HepG2 (cell line): ENCODE measurements at regions not wholly inside any gene's neighbourhood (a gene's known extent, or its start where the extent isn't known, plus 50 kb on each side); places are given as distances from the start of the nearest gene placed in this dataset.

Source experiments
- ATAC-seq: fragments of 200-7000 bp; cut with Tn5 transposase; 3 replicates; pipeline ENCODE4 v1.9.1; 2020; ENCODE audit warnings: mild to moderate bottlenecking, moderate library complexity
- BruUV-seq: library from RNA; stranded (reverse); fragments of 400-500 nt; replicated peaks from 2 replicates; lab custom pipeline; 2021; lab: Mats Ljungman, UMichigan
- CTCF ChIA-PET: fragments of 300-600 bp; formaldehyde crosslinking; extraction: SDS; loops from one replicate; lab custom pipeline; 2021; ENCODE audit warnings: low total read pairs, inconsistent platforms, low intra/inter-chr PET ratio; lab: Yijun Ruan, JAX
- POLR2A ChIA-PET: fragments of 350-600 bp; sonication (Branson Sonifier 250); formaldehyde crosslinking; loops from one replicate; lab custom pipeline; 2020; ENCODE audit warnings: antibody characterized with exemption, inconsistent platforms; lab: Yijun Ruan, JAX
- DNase-seq: peaks from one replicate; pipeline ENCODE4 v3.0.0-alpha.2; 2015; ENCODE audit warnings: low spot score
- FAIRE-seq: peaks from 3 replicates; lab custom pipeline; 2011; peaks lifted over from hg19 to GRCh38; lab: Jason Lieb, UNC
- H2AFZ ChIP-seq: one replicate; pipeline ENCODE4 v1.6.1; 2011; ENCODE audit warnings: low read length, inconsistent platforms
- H3K27ac ChIP-seq: fragments of 300-600 bp; 3 replicates; pipeline ENCODE4 v1.8.0; 2011; ENCODE audit warnings: mixed run types, mild to moderate bottlenecking, mixed read lengths, low read length, inconsistent platforms; ENCODE audit not compliant: insufficient read depth; ENCODE audit errors: extremely low read length
- H3K27me3 ChIP-seq, 2 experiments: fragments of 200-600 bp in 1 of 2; 2 replicates in 1 of 2; 3 replicates in 1 of 2; pipeline versions ENCODE4 v1.6.0 to v1.8.0; 2011; ENCODE audit warnings: low read length in 2 of 2, mild to moderate bottlenecking in 2 of 2, moderate library complexity in 2 of 2, inconsistent platforms in 1 of 2; ENCODE audit not compliant: insufficient read depth in 2 of 2, control insufficient read depth in 1 of 2
- H3K36me3 ChIP-seq, 2 experiments: fragments of 200-600 bp in 1 of 2; replicated peaks in 1 of 2; 2 replicates in 1 of 2; 3 replicates in 1 of 2; pipeline versions ENCODE4 v1.5.1 to v1.8.0; 2011; ENCODE audit warnings: low read length in 2 of 2, inconsistent platforms in 1 of 2; ENCODE audit not compliant: insufficient read depth in 2 of 2, control insufficient read depth in 1 of 2
- H3K4me1 ChIP-seq: 2 replicates; pipeline ENCODE4 v1.5.1; 2012; ENCODE audit warnings: low read length, inconsistent platforms; ENCODE audit not compliant: insufficient read depth
- H3K4me2 ChIP-seq: 2 replicates; pipeline ENCODE4 v1.6.0; 2011; ENCODE audit warnings: low read depth, low read length, inconsistent platforms
- H3K4me3 ChIP-seq, 3 experiments: fragments of 200-600 bp in 1 of 3; sonication (generic), shearing (Covaris generic) in 1 of 3; replicated peaks in 1 of 3; 2 replicates each; pipeline ENCODE4 v1.5.1; 2011 to 2016; ENCODE audit warnings: low read length in 3 of 3, inconsistent platforms in 2 of 3, low read depth in 2 of 3, mild to moderate bottlenecking in 2 of 3, control low read depth in 1 of 3, mixed read lengths in 1 of 3; ENCODE audit not compliant: insufficient read depth in 1 of 3
- H3K79me2 ChIP-seq: one replicate; pipeline ENCODE4 v1.6.1; 2011; ENCODE audit warnings: low read length, inconsistent platforms; ENCODE audit not compliant: insufficient read depth
- H3K9ac ChIP-seq: 2 replicates; pipeline ENCODE4 v1.6.0; 2011; ENCODE audit warnings: mild to moderate bottlenecking, low read depth, low read length, inconsistent platforms; ENCODE audit not compliant: insufficient read depth
- H3K9me3 ChIP-seq: 2 replicates; pipeline ENCODE4 v1.5.1; 2012; ENCODE audit warnings: mild to moderate bottlenecking, low read length
- H4K20me1 ChIP-seq: 2 replicates; pipeline ENCODE4 v1.6.0; 2011; ENCODE audit warnings: inconsistent platforms, mild to moderate bottlenecking, low read length, moderate library complexity; ENCODE audit not compliant: insufficient read depth
- AKNA ChIP-seq: sonication (generic); formaldehyde crosslinking; IDR thresholded peaks from 2 replicates; pipeline ENCODE4 v1.4.0; 2020; ENCODE audit warnings: missing genetic modification reagents, borderline replicate concordance
- ATF1 ChIP-seq: IDR thresholded peaks from 2 replicates; pipeline ENCODE4 v1.6.1; 2016; ENCODE audit warnings: mild to moderate bottlenecking, control low read depth
- GPN1 ChIP-seq: sonication (generic); formaldehyde crosslinking; IDR thresholded peaks from 2 replicates; pipeline ENCODE4 v1.5.1; 2020; ENCODE audit warnings: missing genetic modification reagents, borderline replicate concordance
- HNF1A ChIP-seq, 2 experiments: sonication (generic) in 1 of 2; formaldehyde crosslinking in 1 of 2; IDR thresholded peaks; 2 replicates each; pipeline versions ENCODE4 v1.4.0 to v1.6.1; 2016 to 2020; ENCODE audit warnings: borderline replicate concordance in 1 of 2, low read depth in 1 of 2, mild to moderate bottlenecking in 1 of 2, missing genetic modification reagents in 1 of 2
- NFRKB ChIP-seq: fragments of 450-650 bp; IDR thresholded peaks from 2 replicates; pipeline ENCODE4 v1.6.1; 2017
- NR0B2 ChIP-seq: sonication (generic); formaldehyde crosslinking; IDR thresholded peaks from 2 replicates; pipeline ENCODE4 v1.4.0; 2020; ENCODE audit warnings: mild to moderate bottlenecking, missing genetic modification reagents
- SIN3B ChIP-seq: fragments of 150-350 bp; IDR thresholded peaks from 2 replicates; pipeline ENCODE4 v1.6.1; 2014; ENCODE audit warnings: low read length
- SMC3 ChIP-seq: IDR thresholded peaks from 2 replicates; pipeline ENCODE4 v1.6.1; 2011; ENCODE audit warnings: low read length, improper control_type of control experiment
- SP140L ChIP-seq: sonication (generic); formaldehyde crosslinking; IDR thresholded peaks from 2 replicates; pipeline ENCODE4 v1.4.0; 2020; ENCODE audit warnings: missing genetic modification reagents, borderline replicate concordance
- SP4 ChIP-seq: sonication (generic); formaldehyde crosslinking; IDR thresholded peaks from 2 replicates; pipeline ENCODE4 v1.8.1; 2023; ENCODE audit warnings: mild to moderate bottlenecking, missing genetic modification reagents
- ZBTB4 ChIP-seq: sonication (generic); formaldehyde crosslinking; IDR thresholded peaks from 2 replicates; pipeline ENCODE4 v1.4.0; 2020; ENCODE audit warnings: missing genetic modification reagents, mild to moderate bottlenecking, borderline replicate concordance
- ZBTB7A ChIP-seq: sonication (generic); formaldehyde crosslinking; IDR thresholded peaks from 2 replicates; pipeline ENCODE4 v1.8.0; 2022; ENCODE audit warnings: mild to moderate bottlenecking, missing genetic modification reagents
- ZNF644 ChIP-seq: IDR thresholded peaks from 2 replicates; pipeline ENCODE4 v1.6.1; 2016; ENCODE audit warnings: low read depth
- WGBS: methylation state at CpG from one replicate; pipeline ENCODE4 v1.1.6; 2017; ENCODE audit warnings: low lambda C conversion rate; 5-methylcytosine and 5-hydroxymethylcytosine counted together
- in situ Hi-C: cut with HindIII; loops from 2 replicates; pipeline ENCODE4 v1.10.0; 2017; ENCODE audit warnings: low pct_unique_long_range_greater_than_20kb; ENCODE audit not compliant: extremely low pct_ligation_motif_present
- intact Hi-C: fragments of 100-400 bp; cut with micrococcal nuclease; formaldehyde crosslinking; loops from one replicate; pipeline ENCODE4 v1.10.0; 2022; ENCODE audit not compliant: unreplicated experiment

GRCh38 chr13:82438320-82438719 lies 1444.0 kb downstream of the SLITRK1 start:
- H4K20me1 ChIP-seq, result no peaks in the 10 kb centered on the region
- no peak overlapping the region for H3K4me3 ChIP-seq
- intact Hi-C loops, result no loop called here
- no peaks in the 10 kb centered on the region for H3K36me3 ChIP-seq
- POLR2A ChIA-PET, result no interaction called here
- no peak overlapping the region for H3K4me2 ChIP-seq
- no peaks in the 10 kb centered on the region for H3K4me1 ChIP-seq
- peaks cover 33% of the 10 kb centered on the region for H3K9me3 ChIP-seq
- H3K79me2 ChIP-seq, result no peaks in the 10 kb centered on the region
- no peak overlapping the region for H3K27ac ChIP-seq
- DNase-seq (no peak), ATAC-seq (no peak), FAIRE-seq (no peak)
- H3K9ac ChIP-seq, result no peak overlapping the region
- no TSS peak for BruUV-seq
- whole genome bisulfite sequencing, result 0% methylated on average over 1 of the region's 1 CpG
- H2AFZ ChIP-seq, result no peak overlapping the region
- no peaks in the 10 kb centered on the region for H3K27me3 ChIP-seq
- CTCF ChIA-PET, result no interaction called here
- in situ Hi-C loops, result no loop called here
- TF ChIP-seq AKNA (CRISPR knock-in tag), result no peak
- TF ChIP-seq ZBTB4 (CRISPR knock-in tag), result no peak
- no peak for TF ChIP-seq SMC3
- TF ChIP-seq ZNF644 (CRISPR knock-in tag), result no peak
- TF ChIP-seq SP4 (CRISPR knock-in tag), result no peak
- TF ChIP-seq HNF1A (IDR thresholded peaks at IDR 0.05; ENCODE audit: low read depth), result no peak
- no peak for TF ChIP-seq HNF1A (CRISPR knock-in tag; IDR thresholded peaks at IDR 0.05; ENCODE audit: borderline replicate concordance)
- no peak for TF ChIP-seq NR0B2
- no peak for TF ChIP-seq ZBTB7A (CRISPR knock-in tag)
- no peak for TF ChIP-seq NFRKB
- no peak for TF ChIP-seq SP140L (CRISPR knock-in tag)
- TF ChIP-seq ATF1 (CRISPR knock-in tag), result no peak
- no peak for TF ChIP-seq GPN1 (CRISPR knock-in tag)
- no peak for TF ChIP-seq SIN3B
